Left ventricle myocardium inferior (tissue), 1 donor: ENCODE measurements at regions not wholly inside any gene's neighbourhood (a gene's known extent, or its start where the extent isn't known, plus 50 kb on each side); places are given as distances from the start of the nearest gene placed in this dataset.
A peak's percentile ranks its signal among the peaks of the same experiment; 100 is the strongest.
"Not testable (repeated sequence)": the region's sequence is repeated elsewhere in the genome, so short reads cannot be mapped to it uniquely, and the experiment has no call there.

Source experiments
- DNase-seq: peaks from one replicate; pipeline ENCODE4 v3.0.0-alpha.2; 2020
- H3K27ac ChIP-seq: fragments of 200-600 bp; replicated peaks from 2 replicates; pipeline ENCODE4 v1.8.0; 2021
- H3K27me3 ChIP-seq: fragments of 200-600 bp; 2 replicates; pipeline ENCODE4 v1.8.0; 2021; ENCODE audit warnings: low read depth
- H3K36me3 ChIP-seq: fragments of 200-600 bp; 2 replicates; pipeline ENCODE4 v1.8.0; 2021
- H3K4me1 ChIP-seq: fragments of 200-600 bp; 2 replicates; pipeline ENCODE4 v1.8.0; 2021
- H3K4me3 ChIP-seq: fragments of 200-600 bp; 2 replicates; pipeline ENCODE4 v1.8.0; 2021; ENCODE audit warnings: mild to moderate bottlenecking, moderate library complexity
- H3K9me3 ChIP-seq: fragments of 200-600 bp; replicated peaks from 2 replicates; pipeline ENCODE4 v1.8.0; 2021
- intact Hi-C: fragments of 100-400 bp; cut with micrococcal nuclease; formaldehyde crosslinking; loops from one replicate; pipeline ENCODE4 v1.11.0; 2022
- TF ChIP-seq, protein P1 (sequence below): fragments of 200-600 bp; IDR thresholded peaks from 2 replicates; pipeline ENCODE4 v1.8.0; 2021; ENCODE audit warnings: antibody characterized with exemption, mild to moderate bottlenecking, borderline replicate concordance
- donor health status: DM: no; HTN: yes; CAD: no; lungs with severe emphysema.

DNA sequence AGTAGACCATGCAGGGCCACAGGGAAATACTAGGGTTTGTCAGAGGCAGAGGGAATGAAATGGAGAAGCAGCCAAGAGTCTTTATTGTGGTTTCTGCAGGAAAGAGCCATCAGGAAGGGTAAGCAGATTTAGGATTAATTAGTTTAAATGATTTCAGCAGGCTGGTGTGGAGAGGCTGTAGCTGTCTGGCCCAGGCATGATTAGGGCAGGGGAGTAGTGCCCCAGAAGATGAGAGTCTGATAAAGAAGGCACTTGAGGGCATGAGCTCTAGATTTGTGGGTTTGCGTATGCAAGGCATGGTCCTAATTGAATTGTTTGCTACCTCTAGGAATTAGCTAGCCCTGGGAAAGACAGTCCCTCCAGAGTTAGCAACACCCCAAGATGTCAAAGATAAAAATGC is 484.6 kb upstream of the PLXNA2 start:
- Histone ChIP-seq H3K4me1 (no peaks in the 10 kb centered on the region), H3K27ac (no peak overlapping the region), H3K9me3 (peaks cover 12% of the 10 kb centered on the region), H3K36me3 (no peaks in the 10 kb centered on the region), H3K27me3 (no peaks in the 10 kb centered on the region), H3K4me3 (no peak overlapping the region)
- intact Hi-C loops = no loop called here
- no peak for DNase-seq
- TF ChIP-seq, protein P1, sequence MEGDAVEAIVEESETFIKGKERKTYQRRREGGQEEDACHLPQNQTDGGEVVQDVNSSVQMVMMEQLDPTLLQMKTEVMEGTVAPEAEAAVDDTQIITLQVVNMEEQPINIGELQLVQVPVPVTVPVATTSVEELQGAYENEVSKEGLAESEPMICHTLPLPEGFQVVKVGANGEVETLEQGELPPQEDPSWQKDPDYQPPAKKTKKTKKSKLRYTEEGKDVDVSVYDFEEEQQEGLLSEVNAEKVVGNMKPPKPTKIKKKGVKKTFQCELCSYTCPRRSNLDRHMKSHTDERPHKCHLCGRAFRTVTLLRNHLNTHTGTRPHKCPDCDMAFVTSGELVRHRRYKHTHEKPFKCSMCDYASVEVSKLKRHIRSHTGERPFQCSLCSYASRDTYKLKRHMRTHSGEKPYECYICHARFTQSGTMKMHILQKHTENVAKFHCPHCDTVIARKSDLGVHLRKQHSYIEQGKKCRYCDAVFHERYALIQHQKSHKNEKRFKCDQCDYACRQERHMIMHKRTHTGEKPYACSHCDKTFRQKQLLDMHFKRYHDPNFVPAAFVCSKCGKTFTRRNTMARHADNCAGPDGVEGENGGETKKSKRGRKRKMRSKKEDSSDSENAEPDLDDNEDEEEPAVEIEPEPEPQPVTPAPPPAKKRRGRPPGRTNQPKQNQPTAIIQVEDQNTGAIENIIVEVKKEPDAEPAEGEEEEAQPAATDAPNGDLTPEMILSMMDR = no peak

DNA sequence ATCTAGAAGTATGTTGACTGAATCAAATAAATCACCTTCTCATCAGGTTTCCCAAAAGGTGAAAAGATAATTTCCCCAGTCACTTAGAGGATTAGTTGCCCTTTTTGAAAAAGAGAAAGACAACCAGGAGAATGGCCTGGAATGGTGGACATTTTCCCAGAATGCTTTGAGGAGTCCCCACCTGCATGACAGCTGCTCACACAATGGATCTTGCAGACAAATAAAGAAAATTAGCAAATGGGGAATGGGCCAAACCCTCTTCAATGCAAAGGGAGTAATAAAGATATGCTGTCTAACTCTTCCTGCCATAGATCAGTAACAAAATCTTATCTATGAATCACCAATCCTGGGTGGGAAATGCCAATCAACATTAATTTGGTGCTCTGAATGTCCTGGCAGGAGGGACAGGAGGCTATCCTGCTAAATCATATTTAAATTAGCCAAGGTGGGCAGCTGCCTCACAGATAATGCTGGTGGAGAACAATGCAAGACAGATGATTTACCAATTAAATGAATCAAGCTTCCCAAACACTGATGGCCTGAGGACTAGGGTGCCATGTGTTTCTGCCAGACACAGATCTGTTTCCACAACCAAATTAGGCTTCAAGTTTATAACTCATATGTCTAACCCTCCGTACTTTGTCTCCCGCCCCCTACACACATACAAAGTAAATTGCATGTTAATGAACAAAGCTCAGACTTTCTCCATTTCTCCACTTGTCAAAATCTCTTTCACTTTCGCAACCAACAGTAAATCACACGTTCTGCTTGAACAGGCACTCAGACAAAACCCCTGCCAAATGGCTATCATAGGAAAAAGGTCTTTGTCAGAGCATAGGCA is 488.0 kb upstream of the PLXNA2 start:
- no peaks in the 10 kb centered on the region for H3K36me3 ChIP-seq
- no peak for DNase-seq
- H3K27ac ChIP-seq = no peak overlapping the region
- peak overlapping the region; percentile 45 for H3K4me3 ChIP-seq
- intact Hi-C loops = no loop called here
- no peaks in the 10 kb centered on the region for H3K27me3 ChIP-seq
- H3K9me3 ChIP-seq = no peaks in the 10 kb centered on the region
- H3K4me1 ChIP-seq = no peaks in the 10 kb centered on the region
- TF ChIP-seq, protein P1 = no peak

GRCh38 chr1:208737161-208737560 is 493.0 kb upstream of the PLXNA2 start:
- no peaks in the 10 kb centered on the region for H3K4me1 ChIP-seq
- no peak overlapping the region for H3K27ac ChIP-seq
- intact Hi-C loops = no loop called here
- no peak overlapping the region for H3K4me3 ChIP-seq
- no peaks in the 10 kb centered on the region for H3K27me3 ChIP-seq
- peaks cover 9% of the 10 kb centered on the region for H3K9me3 ChIP-seq
- no peaks in the 10 kb centered on the region for H3K36me3 ChIP-seq
- no peak for DNase-seq
- TF ChIP-seq, protein P1 = no peak

DNA sequence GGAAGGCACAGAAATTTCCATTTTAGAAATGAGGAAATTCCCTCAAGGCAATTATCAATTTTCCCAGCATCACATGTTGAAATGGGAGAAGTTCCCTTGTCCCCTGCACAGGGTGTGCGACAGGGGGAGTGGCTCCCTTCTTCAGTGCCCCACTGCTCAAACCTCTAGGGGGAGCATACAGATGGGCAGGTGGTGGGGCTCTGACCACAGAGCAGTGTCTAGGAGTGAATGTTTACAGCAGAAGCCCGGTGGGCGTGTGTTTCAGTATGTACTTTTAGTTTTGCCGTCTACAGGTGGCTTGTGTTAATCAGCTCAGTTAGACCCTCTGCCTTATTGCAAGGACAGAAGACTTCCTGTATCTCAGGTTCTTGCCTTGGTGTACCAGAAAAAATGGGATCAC is 493.7 kb upstream of the PLXNA2 start:
- TF ChIP-seq, protein P1 = no peak
- Histone ChIP-seq H3K4me1 (no peaks in the 10 kb centered on the region), H3K27ac (no peak overlapping the region), H3K27me3 (no peaks in the 10 kb centered on the region), H3K9me3 (peaks cover 9% of the 10 kb centered on the region), H3K36me3 (no peaks in the 10 kb centered on the region), H3K4me3 (no peak overlapping the region)
- no peak for DNase-seq
- intact Hi-C loops = no loop called here

DNA sequence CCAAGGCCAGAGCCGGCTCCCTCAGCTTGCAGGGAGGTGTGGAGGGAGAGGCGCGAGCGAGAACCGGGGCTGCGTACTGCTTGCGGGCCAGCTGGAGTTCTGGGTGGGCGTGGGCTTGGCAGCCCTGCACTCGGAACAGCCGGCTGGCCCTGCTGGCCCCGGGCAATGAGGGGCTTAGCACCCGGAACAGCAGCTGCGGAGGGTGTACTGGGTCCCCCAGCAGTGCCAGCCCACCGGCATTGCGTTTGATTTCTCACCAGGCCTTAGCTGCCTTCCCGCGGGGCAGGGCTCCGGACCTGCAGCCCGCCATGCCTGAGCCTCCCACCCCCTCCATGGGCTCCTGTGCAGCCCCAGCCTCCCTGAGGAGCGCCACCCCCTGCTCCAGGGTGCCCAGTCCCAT is 495.5 kb upstream of the PLXNA2 start:
- H3K9me3 ChIP-seq, H3K27ac ChIP-seq, H3K4me3 ChIP-seq, intact Hi-C loops, H3K27me3 ChIP-seq, H3K4me1 ChIP-seq, DNase-seq, H3K36me3 ChIP-seq: not testable (repeated sequence)

DNA sequence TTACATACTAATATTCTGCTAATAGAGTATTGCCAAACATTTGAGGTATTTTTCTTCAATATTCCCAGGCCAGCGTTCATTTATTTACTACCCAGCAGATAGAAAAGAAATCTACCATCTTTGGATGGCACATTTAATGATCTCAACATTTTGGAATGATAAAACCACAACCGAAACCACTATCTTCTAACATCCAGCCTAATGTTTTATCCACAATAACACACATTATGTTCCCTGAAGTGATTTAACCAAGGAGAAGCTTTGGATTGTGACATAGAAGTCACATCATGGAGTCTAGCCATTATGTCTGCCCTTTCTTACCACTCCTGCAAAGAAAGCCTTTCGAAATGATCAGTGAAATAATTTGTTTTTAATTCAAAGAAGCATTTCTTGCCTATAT is 497.1 kb upstream of the PLXNA2 start:
- no peaks in the 10 kb centered on the region for H3K27me3 ChIP-seq
- no peak overlapping the region for H3K4me3 ChIP-seq
- peaks cover 12% of the 10 kb centered on the region for H3K9me3 ChIP-seq
- DNase-seq = no peak
- TF ChIP-seq, protein P1 = no peak
- H3K36me3 ChIP-seq = no peaks in the 10 kb centered on the region
- H3K4me1 ChIP-seq = no peaks in the 10 kb centered on the region
- H3K27ac ChIP-seq = no peak overlapping the region
- intact Hi-C loops = no loop called here
